ENCODE measurements at regions not wholly inside any gene's neighbourhood (a gene's known extent, or its start where the extent isn't known, plus 50 kb on each side); places are given as distances from the start of the nearest gene placed in this dataset.

- TF ChIP-seq ZNF777 (tag by site-specific recombination; IDR thresholded peaks at IDR 0.05; ENCODE audit: borderline replicate concordance) (no peak), ZNF521 (tag by site-specific recombination; IDR thresholded peaks at IDR 0.05) (no peak), CTCF (tag by site-specific recombination; IDR thresholded peaks at IDR 0.05) (no peak), ZNF274 (IDR thresholded peaks at IDR 0.05; ENCODE audit: low read length) (no peak), ZNF274 (tag by site-specific recombination; IDR thresholded peaks at IDR 0.05; ENCODE audit: borderline replicate concordance) (no peak), SP2 (tag by site-specific recombination; IDR thresholded peaks at IDR 0.05) (no peak), ZNF114 (tag by site-specific recombination; IDR thresholded peaks at IDR 0.05) (no peak), ZFP3 (tag by site-specific recombination; IDR thresholded peaks at IDR 0.05; ENCODE audit: low read depth) (no peak), ZNF585B (tag by site-specific recombination; IDR thresholded peaks at IDR 0.05) (no peak), ZNF169 (tag by site-specific recombination; IDR thresholded peaks at IDR 0.05) (no peak), ZBTB21 (tag by site-specific recombination; IDR thresholded peaks at IDR 0.05) (no peak)
Observed at GRCh38 chr20:16863303-16863702, 115.1 kb downstream of the OTOR start.

Measured in HEK293 (cell line).